Frontal cortex (tissue), 3 donors: ENCODE measurements at regions not wholly inside any gene's neighbourhood (a gene's known extent, or its start where the extent isn't known, plus 50 kb on each side); places are given as distances from the start of the nearest gene placed in this dataset.
"Not testable (repeated sequence)": the region's sequence is repeated elsewhere in the genome, so short reads cannot be mapped to it uniquely, and the experiment has no call there.

Source experiments
- DNase-seq, 2 donors: peaks; one replicate each; pipeline ENCODE4 v3.0.0; 2012; ENCODE audit warnings: low spot score in 2 of 2
- FAIRE-seq: peaks from 2 replicates; lab custom pipeline; 2012; peaks lifted over from hg19 to GRCh38; lab: Jason Lieb, UNC
- donor health status: control.
- donor health status: control.
- donor health status: control.

DNA sequence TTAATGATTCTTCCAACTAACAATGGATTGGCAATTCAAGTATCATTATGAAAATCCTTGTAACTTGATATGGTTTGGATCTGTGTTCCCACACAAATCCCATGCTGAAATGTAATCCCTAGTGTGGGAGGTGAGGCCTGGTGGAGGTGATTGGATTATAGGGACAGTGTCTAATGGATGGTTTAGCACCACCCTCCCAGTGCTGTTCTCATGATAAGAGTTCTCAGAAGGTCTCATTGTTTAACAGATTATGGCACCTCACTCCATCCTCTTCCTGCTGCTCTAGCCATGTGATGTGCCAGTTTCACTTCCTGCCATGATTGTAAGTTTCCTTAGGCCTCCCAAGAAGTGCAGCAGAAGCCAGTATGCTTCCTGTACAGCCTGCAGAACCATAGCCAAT, 1116.2 kb upstream of the EDIL3 start:
- DNase-seq (no peak), FAIRE-seq (no peak)

DNA sequence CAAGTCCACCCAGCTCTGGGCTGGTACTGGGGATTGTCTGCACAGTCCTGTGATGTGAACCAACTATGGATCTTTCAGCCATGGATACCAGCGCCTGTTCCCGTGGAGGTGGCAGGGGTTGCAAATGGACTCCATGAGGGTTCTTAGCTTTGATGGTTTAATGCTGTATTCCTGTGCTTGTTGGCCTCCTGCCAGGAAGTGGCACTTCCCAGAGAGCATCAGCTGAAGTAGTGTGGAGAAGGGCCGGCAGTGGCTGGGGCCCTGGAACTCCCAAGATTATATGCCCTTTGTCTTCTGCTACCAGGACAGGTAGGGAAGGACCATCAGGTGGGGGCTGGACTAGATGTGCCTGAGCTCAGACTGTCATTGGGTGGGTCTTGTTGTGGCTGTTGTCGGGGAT, 1104.8 kb upstream of the COX7C start:
- FAIRE-seq (no peak), DNase-seq (no peak)

DNA sequence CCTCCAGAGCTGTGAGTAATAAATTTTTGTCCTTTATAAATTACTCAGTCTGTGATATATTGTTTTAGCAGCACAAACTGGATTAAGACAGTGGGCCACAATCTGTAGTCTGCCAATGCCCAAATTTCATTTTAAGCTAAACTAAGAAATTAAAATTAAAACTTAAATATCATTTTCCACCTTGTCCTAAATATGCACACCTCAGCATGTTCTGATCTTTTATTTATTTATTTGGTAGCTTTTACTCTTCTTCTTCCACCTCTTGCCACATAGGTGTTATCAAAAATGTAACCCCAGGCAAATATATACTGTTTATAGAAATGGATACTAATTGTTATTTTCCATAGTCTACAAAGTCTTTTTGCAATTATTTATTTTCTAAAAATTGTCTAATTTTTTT, 1102.2 kb upstream of the COX7C start:
- FAIRE-seq (no peak), DNase-seq (no peak)

DNA sequence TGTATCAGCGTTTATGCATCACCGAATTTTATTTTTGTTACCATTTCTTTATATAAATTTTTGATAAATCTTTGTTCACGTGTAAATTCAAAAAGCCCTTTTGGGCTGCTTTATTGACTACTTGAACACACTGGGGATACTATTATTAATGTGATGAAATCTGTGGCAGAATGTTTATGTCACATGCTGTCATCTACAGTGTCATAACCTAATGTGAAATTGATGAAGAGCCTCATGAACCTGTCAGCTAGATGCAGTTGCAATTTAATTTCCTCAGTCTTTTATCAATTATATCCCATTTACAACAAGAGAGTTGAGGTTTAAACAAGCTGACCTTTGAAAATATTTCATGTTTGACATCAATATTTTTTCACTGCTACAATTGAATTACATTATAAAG, 1100.4 kb upstream of the COX7C start:
- FAIRE-seq (no peak), DNase-seq (no peak)

DNA sequence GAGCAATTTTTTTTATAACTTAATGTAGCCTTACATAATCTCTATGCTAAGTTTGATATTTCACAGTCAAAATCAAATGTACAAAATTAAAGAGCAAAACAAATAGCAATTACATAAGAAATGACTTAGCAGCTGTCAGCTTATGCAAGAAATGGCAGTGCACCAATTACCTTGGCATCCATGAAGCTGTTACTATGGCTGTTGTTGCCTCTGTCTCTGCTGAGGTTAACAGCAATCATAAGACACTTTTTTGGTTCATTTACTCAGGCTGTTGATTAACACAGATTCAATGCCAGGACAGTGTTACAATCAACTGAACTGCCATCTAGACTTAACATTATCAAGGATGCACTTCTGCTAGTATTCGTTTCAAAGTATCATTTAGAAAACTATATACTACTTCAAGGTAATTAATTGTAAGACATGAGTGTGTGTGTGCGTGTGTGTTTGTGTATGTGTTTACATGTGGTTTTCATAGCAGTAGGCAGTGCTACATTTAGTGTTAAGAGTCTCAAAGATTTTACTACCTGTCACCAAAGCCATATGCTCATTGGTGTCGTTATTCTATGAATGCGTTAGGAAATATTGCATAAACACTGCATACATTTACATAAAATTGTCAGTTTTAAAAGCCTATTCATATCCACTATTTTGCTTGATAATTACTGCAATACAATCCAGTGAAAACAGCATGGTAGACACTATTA, 1084.2 kb upstream of the COX7C start:
- FAIRE-seq (no peak), DNase-seq (no peak)

DNA sequence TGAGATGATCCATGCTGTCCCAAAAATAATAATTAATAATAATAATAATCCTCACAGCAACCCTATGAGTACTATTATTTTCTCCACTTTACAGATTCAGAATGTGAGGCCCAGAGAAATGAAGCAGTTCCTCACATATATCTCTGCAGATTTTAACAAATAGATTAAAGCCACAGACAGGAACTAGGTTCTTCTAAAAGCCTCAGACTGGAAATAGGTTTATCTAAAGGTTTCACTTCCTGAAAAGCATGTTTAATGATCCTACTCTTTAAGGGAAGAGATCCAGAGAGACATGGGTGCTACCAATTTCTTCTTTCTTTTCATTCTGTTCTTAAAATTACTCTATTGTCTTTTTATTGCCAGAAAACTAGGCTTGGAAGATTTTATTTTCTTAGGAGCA, 1079.4 kb upstream of the COX7C start:
- DNase-seq (no peak), FAIRE-seq (no peak)

DNA sequence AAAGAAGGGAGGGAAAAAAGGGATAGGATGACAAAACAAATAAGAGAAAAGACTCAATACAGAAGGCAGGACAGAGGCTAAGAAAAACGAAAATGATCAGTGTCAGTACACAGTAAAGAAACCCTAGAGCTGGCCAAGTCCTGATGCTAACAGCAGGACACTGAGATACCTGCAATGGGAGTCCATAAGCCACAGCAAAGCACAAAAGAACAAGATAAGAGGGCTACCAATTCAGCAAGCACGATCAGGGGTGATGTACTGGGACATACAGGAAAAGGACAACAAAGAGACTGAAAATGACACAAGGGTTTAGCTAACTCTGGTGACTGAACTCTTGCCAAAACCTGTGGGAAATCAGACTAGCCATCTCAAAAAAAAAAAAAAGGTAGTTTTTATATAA, 1072.6 kb upstream of the COX7C start:
- DNase-seq (no peak), FAIRE-seq (no peak)

DNA sequence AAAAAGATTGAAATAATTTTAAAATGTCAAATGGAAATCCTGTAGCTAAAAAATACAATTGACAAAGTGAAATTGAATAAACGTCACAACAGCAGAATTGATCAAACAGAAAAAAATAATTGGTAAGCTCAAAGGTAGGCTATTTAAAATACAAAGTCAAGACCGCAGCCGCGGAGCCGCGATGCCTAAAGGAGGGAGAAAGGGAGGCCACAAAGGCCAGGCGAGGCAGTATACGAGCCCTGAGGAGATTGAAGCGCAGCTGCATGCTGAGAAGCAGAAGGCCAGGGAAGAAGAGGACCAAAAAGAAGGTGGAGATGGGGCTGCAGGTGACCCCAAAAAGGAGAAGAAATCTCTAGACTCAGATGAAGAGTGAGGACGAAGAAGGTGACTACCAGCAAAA, 1068.5 kb upstream of the COX7C start:
- FAIRE-seq = no peak
- no peak for DNase-seq

DNA sequence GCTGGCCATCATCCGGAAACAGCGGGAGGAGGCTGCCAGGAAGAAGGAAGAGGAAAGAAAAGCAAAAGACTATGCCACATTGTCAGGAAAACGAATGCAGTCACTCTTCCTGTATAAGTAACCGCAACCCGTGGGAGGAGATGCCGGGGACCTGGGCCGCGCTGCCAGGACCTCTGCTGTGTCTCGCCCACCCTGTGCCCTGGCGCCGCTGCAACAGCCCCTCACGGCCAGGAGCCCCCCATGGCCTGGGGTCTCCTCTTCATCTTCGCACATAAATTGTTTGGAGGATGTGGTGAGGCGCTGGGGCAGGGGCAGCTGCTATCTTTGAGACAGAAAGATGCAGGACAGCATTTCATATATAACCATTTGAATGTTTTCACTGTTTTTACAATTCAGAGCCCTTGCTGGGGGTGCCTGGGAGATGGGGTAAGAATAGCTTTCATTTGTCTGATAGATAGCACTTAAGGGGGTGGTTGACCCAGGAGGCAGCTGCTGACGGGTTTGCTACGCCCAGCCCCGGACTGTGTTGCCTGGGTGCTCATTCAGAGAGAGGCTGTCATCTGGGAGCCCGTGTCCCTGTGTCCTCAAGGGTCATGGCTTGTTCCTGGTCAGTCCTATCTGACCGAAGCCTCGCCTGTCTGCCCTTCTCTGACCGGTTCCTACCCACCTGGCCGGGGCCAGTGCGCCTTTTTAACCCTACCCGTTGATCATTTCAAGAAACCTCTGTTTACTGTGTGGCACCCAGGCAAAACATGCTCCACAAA, 1067.7 kb upstream of the COX7C start:
- DNase-seq (no peak), FAIRE-seq (no peak)

DNA sequence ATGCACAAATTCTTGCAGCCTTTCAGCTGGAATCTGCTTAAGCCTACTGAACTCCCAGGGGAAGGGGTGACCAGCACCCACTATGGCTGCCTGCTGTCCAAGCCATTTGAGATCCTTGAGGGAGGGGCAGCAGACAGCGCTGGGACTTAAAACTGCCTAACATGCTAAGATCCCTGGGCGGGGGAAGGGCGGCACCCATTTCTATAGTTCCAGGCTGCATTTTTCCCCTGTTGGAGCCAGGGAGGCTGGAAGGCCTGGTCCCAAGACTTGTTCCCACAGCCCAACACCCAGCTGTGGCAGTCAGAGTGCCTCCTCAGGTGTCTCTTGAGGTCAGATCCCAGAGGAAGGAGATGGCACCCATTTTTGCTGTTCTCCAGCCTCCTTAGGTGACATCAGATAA, 1061.3 kb upstream of the COX7C start:
- FAIRE-seq (no peak), DNase-seq (no peak)

DNA sequence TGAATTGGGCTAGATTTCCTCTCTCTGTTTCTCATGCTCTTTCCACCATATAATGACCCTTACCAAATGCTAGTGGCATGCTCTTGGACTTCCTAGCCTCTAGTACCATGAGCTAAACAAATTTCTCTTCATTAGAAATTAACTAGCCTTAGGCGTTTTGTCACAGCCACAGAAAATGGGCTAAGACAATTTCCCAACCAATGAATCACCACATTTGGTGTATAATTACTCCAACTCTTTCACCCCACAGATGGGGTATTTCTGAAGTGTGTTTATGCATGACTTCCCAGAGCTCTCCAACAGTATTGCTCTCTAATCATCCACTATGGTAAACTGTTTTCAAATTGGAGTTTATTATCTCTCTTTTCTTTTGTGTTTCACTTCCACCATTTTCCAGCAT, 1041.1 kb upstream of the COX7C start:
- DNase-seq = no peak
- no peak for FAIRE-seq

DNA sequence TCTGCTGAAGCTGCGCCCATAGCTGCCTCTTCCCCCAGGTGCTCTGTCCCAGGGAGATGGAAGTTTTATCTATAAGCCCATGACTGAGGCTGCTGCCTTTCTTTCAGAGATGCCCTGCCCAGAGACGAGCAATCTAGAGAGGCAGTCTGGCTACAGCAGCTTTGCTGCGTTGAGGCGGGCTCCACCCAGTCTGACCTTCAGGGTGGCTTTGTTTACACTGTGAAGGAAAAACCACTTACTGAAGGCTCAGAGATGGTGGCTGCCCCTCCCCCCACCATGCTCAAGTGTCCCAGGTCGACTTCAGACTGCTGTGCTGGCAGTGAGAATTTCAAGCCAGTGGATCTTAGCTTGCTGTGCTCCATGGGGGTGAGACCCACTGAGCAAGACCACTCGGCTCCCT, 1029.9 kb upstream of the COX7C start:
- FAIRE-seq, DNase-seq: not testable (repeated sequence)

DNA sequence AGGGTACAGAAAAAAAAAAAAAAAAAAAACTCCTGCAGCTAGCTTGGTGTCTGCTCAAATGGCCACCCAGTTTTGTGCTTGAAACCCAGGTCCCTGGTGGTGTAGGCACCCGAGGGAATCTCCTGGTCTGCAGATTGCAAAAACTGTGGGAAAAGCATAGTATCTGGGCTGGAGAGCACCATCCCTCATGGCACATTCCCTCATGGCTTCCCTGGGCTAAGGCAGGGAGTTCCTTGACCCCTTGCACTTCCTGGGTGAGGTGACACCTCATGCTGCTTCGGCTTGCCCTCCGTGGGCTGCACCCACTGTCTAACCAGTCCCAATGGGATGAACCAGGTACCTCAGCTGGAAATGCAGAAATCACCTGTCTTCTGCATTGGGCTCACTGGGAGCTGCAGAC, 1029.5 kb upstream of the COX7C start:
- not testable (repeated sequence) for FAIRE-seq, DNase-seq

DNA sequence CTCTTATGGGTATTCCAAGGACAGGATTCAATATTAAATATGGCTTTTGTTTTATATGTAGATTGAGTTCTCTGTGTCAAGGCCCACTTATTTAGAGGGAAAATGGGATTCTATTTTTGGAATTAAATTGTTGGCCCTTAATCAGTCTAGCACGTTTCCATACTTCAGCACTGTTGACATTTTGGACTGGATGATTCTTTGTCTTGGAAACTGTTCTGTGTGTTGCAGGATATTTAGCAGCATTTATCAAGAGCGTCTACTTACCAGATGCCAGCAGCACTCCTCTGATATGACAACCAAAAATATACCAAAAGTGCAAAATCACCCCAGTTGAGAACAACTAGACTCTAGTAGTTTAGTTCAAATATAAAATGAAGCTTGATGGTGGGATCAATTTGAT, 1027.0 kb upstream of the COX7C start:
- FAIRE-seq = no peak
- DNase-seq = no peak

DNA sequence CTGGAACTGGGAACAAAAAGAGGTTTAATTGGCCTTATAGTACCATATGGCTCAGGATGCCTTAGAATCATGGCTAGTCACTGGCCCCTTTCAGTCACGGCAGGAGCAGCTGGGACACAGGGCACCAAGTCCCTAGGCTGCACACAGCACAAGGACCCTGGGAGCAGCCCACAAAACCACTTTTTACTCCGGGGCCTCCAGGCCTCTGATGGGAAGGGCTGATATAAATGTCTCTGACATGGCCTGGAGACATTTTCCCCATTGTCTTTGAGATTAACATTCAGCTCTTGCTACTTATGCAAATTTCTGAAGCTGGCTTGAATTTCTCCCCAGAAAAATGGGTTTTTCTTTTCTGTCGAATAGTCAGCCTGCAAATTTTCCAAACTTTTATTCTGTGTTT, 1026.4 kb upstream of the COX7C start:
- DNase-seq (no peak), FAIRE-seq (no peak)

DNA sequence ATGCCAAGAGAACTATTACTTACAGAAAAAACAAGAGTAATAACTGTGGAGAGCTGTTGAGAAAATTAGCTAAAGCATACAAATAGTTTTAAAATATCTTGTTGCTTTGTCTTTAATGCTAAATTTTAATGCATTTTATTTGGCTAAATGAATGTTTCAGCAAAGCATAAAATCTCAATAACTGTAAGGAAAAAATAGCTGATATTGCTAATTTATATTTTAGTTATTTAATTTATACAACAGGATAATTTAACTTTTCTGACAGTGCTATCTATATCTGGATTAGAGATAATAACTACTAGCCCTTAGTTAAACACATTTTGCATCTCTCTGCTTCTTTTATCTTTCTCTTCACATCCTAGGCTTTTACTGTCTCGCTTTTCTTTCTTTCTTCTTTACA, 1014.9 kb upstream of the COX7C start:
- FAIRE-seq = no peak

DNA sequence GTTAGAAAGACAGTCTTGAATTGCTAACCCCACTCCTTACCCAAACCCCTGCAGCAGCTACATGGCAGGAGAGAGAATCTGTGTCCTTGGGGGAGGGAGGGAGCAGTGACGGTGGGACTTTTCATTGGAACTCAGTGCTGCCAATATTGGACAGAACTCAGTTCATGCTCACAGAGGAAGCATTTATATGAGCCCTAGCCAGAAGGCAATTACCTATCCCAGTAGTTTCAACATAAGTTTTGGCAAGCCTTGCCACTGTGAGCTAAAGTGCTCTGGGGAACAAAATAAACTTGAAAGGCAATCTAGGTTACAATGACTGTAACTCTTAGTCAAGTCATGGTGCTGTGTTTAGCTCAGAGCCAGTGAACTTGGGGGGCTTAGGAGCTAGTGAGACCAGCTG, 1013.4 kb upstream of the COX7C start:
- FAIRE-seq = no peak
- DNase-seq = no peak

More for the DNA sequence above, 1014.9 kb upstream of the COX7C start:
- DNase-seq = no peak

DNA sequence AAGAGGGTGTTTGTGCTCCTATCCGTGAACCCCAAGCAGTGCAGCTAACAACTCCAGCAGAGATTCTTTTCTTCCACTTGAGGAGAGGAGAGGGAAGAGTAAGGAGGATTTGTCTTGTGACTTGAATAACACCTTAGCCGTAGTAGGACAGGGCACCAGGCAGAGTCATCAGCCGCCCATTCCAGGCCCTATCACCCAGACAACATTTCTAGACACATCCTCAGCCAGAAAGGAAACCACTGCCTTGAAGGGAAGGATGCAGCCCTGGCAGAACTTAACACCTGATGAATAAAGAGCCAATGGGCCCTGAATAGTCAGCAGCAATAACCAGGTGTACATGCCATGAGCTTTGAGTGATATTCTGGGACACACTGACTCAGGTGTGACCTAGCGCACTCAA, 1013.0 kb upstream of the COX7C start:
- DNase-seq (no peak), FAIRE-seq (no peak)

DNA sequence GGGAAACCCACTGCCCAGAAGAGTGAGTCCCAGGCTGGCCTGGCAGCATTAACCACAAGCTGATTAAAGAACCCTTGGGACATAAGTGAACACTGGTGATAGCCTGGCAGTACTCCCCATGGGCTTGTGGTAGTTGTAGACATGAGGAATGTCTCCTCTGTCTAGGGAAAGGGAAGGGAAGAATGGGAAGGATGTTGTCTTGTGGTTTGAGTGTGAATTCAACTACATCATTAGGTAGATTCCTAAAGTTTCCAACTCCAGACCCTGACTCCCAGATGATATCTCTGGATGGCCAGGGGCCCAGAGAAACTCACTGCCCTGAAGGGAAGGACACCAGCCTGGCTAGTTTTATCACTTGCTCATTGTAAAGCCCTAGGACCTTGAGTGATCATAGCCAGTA, 1012.4 kb upstream of the COX7C start:
- DNase-seq = no peak
- no peak for FAIRE-seq

DNA sequence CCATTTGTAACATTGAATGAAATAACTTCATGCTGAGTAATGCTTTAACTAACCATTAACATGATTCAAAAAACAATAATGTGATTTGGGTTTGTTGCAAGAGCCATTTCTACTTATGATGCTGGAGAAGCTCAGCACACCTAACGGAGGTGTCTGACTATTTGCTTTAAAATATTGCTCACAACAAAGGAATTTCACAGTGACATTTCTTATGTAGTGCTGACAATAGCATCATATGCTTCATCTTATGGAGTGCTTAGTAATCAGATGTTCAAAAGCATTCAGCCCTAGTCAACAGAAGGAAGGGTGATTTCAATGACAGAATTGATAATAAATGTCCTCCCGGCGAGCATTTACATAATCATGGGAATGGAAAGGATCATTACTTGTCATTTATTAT, 1003.3 kb upstream of the COX7C start:
- FAIRE-seq (no peak), DNase-seq (no peak)

DNA sequence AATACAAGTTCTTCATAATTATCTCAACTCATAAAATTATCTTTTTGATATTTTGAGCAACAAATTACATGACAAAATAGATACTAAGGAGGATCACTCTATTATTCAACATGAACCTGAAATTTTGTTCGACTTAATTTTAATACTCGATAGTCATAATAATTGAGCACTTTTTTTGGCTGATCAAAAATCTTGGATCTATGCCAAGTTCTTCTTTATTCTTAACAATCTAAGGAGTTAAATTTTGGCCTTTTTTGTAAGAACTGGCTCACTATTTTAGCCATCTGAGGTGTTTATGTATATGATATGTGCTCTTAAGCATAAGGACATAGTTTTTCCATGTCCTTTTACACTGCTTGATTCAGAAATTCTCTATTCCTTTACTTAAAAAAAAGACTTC, 996.1 kb upstream of the COX7C start:
- no peak for DNase-seq
- FAIRE-seq = no peak

DNA sequence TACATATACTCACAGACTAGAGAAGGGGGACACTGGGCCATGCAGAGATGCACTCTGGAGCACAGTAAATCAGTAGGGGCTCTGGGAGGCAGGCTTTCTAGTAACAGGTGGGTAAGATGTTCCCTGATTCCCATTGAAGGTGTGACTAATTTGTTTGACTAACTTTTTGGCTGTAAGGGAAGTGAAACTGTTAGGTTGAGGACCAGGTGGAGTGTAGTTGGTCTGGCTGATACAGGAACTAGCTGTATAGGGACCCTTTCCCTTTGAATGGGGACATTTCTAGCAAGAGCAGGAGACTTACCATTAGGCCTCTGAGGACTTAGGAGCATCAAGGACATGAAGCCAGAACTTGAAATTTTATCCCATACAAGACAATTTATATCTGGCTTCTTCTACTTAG, 989.6 kb upstream of the COX7C start:
- DNase-seq (no peak), FAIRE-seq (no peak)
